ENCODE measurements at regions not wholly inside any gene's neighbourhood (a gene's known extent, or its start where the extent isn't known, plus 50 kb on each side); places are given as distances from the start of the nearest gene placed in this dataset.

- no peak for TF ChIP-seq CHD7 (IDR thresholded peaks at IDR 0.05; ENCODE audit: insufficient replicate concordance, low read length)
- TF ChIP-seq ZNF274 (IDR thresholded peaks at IDR 0.05; ENCODE audit: borderline replicate concordance, extremely low read depth, low read length): no peak
These were observed 336.4 kb downstream of the PLK2 start (continued) for GRCh38 chr5:58123501-58123900.

All from H1 (cell line).